Stimulated activated CD8-positive, alpha-beta memory T cell treated with anti-CD3 and anti-CD28 coated beads, Interleukin-7, amount 100 ng/mL, for 1 hour (primary cell): ENCODE measurements at regions not wholly inside any gene's neighbourhood (a gene's known extent, or its start where the extent isn't known, plus 50 kb on each side); places are given as distances from the start of the nearest gene placed in this dataset.

Source experiments
- DNase-seq, 2 donors: peaks; one replicate each; pipeline ENCODE4 v3.0.0-alpha.2; 2020; ENCODE audit warnings: low read depth in 2 of 2

- DNase-seq = no peak
These were observed 295.8 kb downstream of the SP3 start for GRCh38 chr2:173669271-173669853.

- DNase-seq = no peak
These were observed 295.3 kb downstream of the SP3 start for GRCh38 chr2:173669888-173670287.

- DNase-seq = no peak
These were observed 292.4 kb downstream of the SP3 start for GRCh38 chr2:173672573-173673340.

- no peak for DNase-seq
These were observed 291.5 kb downstream of the SP3 start for GRCh38 chr2:173673640-173674039.

GRCh38 chr2:173676647-173677046 is 288.5 kb downstream of the SP3 start:
- no peak for DNase-seq

GRCh38 chr2:173678186-173678585 is 287.0 kb downstream of the SP3 start:
- no peak for DNase-seq

GRCh38 chr2:173680574-173680973 is 284.6 kb downstream of the SP3 start:
- DNase-seq = no peak

GRCh38 chr2:173681881-173682650 is 283.1 kb downstream of the SP3 start:
- no peak for DNase-seq

- DNase-seq = no peak
These were observed 280.2 kb downstream of the SP3 start for GRCh38 chr2:173684896-173685459.

- DNase-seq = no peak
These were observed 274.8 kb downstream of the SP3 start for GRCh38 chr2:173690349-173690748.

GRCh38 chr2:173692068-173692467 is 273.1 kb downstream of the SP3 start:
- no peak for DNase-seq

GRCh38 chr2:173693044-173693589 is 272.1 kb downstream of the SP3 start:
- DNase-seq = no peak

GRCh38 chr2:173696274-173696673 is 268.9 kb downstream of the SP3 start:
- no peak for DNase-seq

- no peak for DNase-seq
These were observed 267.2 kb downstream of the SP3 start for GRCh38 chr2:173697929-173698328.

- no peak for DNase-seq
These were observed 259.5 kb downstream of the SP3 start for GRCh38 chr2:173705656-173706055.

GRCh38 chr2:173706936-173707335 is 258.2 kb downstream of the SP3 start:
- DNase-seq = no peak

- no peak for DNase-seq
These were observed 256.4 kb downstream of the SP3 start for GRCh38 chr2:173708806-173709205.

GRCh38 chr2:173711816-173712215 is 253.4 kb downstream of the SP3 start:
- no peak for DNase-seq

- DNase-seq = no peak
These were observed 251.1 kb downstream of the SP3 start for GRCh38 chr2:173713904-173714555.

GRCh38 chr2:173715441-173715840 is 249.7 kb downstream of the SP3 start:
- no peak for DNase-seq

- DNase-seq = no peak
These were observed 248.6 kb downstream of the SP3 start for GRCh38 chr2:173716458-173717052.
